ENCODE measurements at regions not wholly inside any gene's neighbourhood (a gene's known extent, or its start where the extent isn't known, plus 50 kb on each side); places are given as distances from the start of the nearest gene placed in this dataset.

GRCh38 chr5:82766206-82766605, 311.0 kb downstream of the TMEM167A start:
- no peak for TF ChIP-seq CTCF (IDR thresholded peaks at IDR 0.05; ENCODE audit: low read depth, low read length, missing control alignments)
- Histone ChIP-seq H3K27me3 (replicated peaks) (no peaks in the 10 kb centered on the region), H3K4me3 (ENCODE audit: low read depth, low read length) (no peak overlapping the region), H3K36me3 (replicated peaks) (no peaks in the 10 kb centered on the region), H3K27ac (no peak overlapping the region)
- in situ Hi-C loops (cut with HindIII; ENCODE audit: low pct_ligation_motif_present, low sequenced_read_pairs): no loop called here
- no peak for DNase-seq

DNA sequence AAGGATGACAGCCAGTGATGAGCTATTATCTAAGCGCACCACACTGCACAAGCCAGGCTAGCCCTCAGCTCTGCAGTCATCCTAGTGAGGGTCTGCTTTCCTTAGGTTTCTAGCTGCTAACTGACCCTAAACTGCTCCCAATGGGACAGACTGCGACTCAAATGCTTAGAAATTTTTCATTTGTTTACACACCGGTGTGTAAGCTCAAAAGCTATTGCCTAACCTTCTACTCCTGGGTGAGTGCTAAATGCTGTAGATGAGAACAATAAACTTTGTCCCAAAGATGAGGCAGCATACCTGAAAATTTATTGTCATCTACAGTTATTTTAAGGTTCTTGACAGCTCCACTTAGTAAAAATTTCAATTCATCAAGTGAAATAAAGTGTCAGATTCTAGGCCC, 311.4 kb downstream of the TMEM167A start:
- H3K27ac ChIP-seq: no peak overlapping the region
- no peak for DNase-seq
- no peak for TF ChIP-seq CTCF (IDR thresholded peaks at IDR 0.05; ENCODE audit: low read depth, low read length, missing control alignments)
- in situ Hi-C loops (cut with HindIII; ENCODE audit: low pct_ligation_motif_present, low sequenced_read_pairs): no loop called here
- H3K27me3 ChIP-seq (replicated peaks): no peaks in the 10 kb centered on the region
- H3K36me3 ChIP-seq (replicated peaks): no peaks in the 10 kb centered on the region
- H3K4me3 ChIP-seq (ENCODE audit: low read depth, low read length): no peak overlapping the region

DNA sequence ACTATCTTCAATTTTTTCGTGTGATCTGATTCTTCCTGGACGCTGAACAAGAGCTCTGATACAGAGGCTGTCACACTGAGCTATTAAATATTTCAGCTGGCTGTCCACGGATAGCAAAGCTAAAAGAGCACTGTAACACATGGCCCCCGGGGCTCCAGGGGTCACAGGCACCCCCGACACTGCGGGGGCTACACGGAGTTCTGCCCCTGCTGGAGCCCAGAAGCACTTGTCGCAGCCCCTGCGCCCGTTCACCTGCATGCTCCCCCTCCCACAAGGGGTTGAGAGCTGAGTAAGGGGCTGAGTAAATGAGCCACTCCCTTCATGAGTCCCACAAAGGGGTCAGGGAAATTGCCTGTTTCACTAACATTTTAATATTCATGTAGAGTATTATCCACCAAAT, 316.3 kb downstream of the TMEM167A start:
- no peak overlapping the region for H3K27ac ChIP-seq
- DNase-seq: no peak
- H3K36me3 ChIP-seq (replicated peaks): no peaks in the 10 kb centered on the region
- in situ Hi-C loops (cut with HindIII; ENCODE audit: low pct_ligation_motif_present, low sequenced_read_pairs): no loop called here
- H3K4me3 ChIP-seq (ENCODE audit: low read depth, low read length): no peak overlapping the region
- no peak for TF ChIP-seq CTCF (IDR thresholded peaks at IDR 0.05; ENCODE audit: low read depth, low read length, missing control alignments)
- H3K27me3 ChIP-seq (replicated peaks): no peaks in the 10 kb centered on the region

GRCh38 chr5:82758881-82759280, 318.3 kb downstream of the TMEM167A start:
- DNase-seq: no peak
- in situ Hi-C loops (cut with HindIII; ENCODE audit: low pct_ligation_motif_present, low sequenced_read_pairs): no loop called here
- Histone ChIP-seq H3K36me3 (replicated peaks) (no peaks in the 10 kb centered on the region), H3K27ac (no peak overlapping the region), H3K4me3 (ENCODE audit: low read depth, low read length) (no peak overlapping the region), H3K27me3 (replicated peaks) (no peaks in the 10 kb centered on the region)
- TF ChIP-seq CTCF (IDR thresholded peaks at IDR 0.05; ENCODE audit: low read depth, low read length, missing control alignments): no peak

DNA sequence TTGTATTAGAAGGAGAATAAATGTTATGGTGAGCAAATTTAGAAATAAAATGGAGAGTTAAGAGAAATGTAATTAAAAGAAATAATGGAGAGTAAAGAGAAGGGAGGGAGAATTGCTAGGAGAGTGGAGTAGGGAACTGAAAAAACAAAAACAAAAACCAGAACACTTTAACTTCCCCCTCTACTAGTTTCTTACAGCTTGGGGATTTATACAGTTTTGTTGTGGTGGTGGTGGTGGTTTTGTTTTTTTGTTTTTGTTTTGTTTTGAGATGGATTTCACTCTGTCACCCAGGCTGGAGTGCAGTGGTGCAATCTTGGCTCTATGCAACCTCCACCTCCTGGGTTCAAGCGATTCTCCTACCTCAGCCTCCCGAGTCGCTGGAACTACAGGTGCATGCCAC, 322.4 kb downstream of the TMEM167A start:
- Histone ChIP-seq H3K27me3 (replicated peaks) (no peaks in the 10 kb centered on the region), H3K4me3 (ENCODE audit: low read depth, low read length) (no peak overlapping the region), H3K36me3 (replicated peaks) (no peaks in the 10 kb centered on the region), H3K27ac (no peak overlapping the region)
- DNase-seq: no peak
- in situ Hi-C loops (cut with HindIII; ENCODE audit: low pct_ligation_motif_present, low sequenced_read_pairs): no loop called here
- no peak for TF ChIP-seq CTCF (IDR thresholded peaks at IDR 0.05; ENCODE audit: low read depth, low read length, missing control alignments)

GRCh38 chr5:82754036-82754746, 323.0 kb downstream of the TMEM167A start:
- no peak for TF ChIP-seq CTCF (IDR thresholded peaks at IDR 0.05; ENCODE audit: low read depth, low read length, missing control alignments)
- DNase-seq: no peak
- H3K36me3 ChIP-seq (replicated peaks): no peaks in the 10 kb centered on the region
- no peak overlapping the region for H3K4me3 ChIP-seq (ENCODE audit: low read depth, low read length)
- in situ Hi-C loops (cut with HindIII; ENCODE audit: low pct_ligation_motif_present, low sequenced_read_pairs): no loop called here
- no peak overlapping the region for H3K27ac ChIP-seq
- H3K27me3 ChIP-seq (replicated peaks): no peaks in the 10 kb centered on the region
